Stimulated activated CD8-positive, alpha-beta memory T cell treated with anti-CD3 and anti-CD28 coated beads, Interleukin-2, amount 100 ng/mL, for 1 hour (primary cell): ENCODE measurements at regions not wholly inside any gene's neighbourhood (a gene's known extent, or its start where the extent isn't known, plus 50 kb on each side); places are given as distances from the start of the nearest gene placed in this dataset.
"Not testable (repeated sequence)": the region's sequence is repeated elsewhere in the genome, so short reads cannot be mapped to it uniquely, and the experiment has no call there.

Experiments used
- DNase-seq, 2 donors: peaks; one replicate each; pipeline ENCODE4 v3.0.0-alpha.2; 2020; ENCODE audit warnings: low read depth in 2 of 2

DNA sequence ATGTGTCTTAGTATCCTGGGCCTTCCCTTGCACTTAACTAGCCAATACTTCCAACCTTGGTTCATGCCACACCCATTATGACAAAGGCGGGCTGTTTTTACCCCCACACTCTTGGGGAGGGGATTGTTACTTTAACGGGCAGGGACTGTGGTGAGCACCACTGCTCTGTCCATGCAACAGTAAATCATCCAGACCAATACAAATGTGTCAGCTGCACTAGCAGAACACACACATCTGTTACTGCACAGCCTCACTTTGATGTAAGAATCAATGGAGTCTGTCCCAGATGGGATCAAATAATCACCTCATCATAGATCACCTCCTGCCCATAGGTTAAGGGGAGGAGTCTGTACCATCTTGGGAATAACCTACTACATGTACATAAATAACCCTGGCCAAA lies 58.1 kb downstream of the NPAP1 start:
- no peak for DNase-seq

DNA sequence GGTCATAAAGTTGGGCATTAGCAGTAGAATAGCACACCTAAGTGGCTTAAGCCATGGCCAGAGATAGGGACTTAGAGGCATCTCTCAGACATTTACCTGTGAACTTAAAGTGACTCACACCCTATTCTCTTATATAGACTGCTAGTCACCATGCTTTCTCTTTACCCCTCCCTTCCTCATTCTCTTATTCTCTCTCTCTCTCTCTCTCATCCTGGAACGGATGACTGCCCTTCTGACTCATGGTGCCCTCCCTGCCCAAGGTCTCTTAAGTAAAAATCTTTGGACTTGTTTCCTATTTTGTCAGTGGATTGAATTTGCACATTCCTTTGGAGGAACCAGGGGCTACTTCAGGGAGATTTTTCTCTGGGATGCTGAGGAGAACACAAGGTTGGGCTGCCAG lies 58.8 kb downstream of the NPAP1 start:
- DNase-seq = no peak

- no peak for DNase-seq
These were observed 69.7 kb downstream of the NPAP1 start for GRCh38 chr15:24745290-24745689.

- DNase-seq = no peak
These were observed 70.5 kb downstream of the NPAP1 start for GRCh38 chr15:24746094-24746493.

- no peak for DNase-seq
These were observed 71.8 kb downstream of the NPAP1 start for GRCh38 chr15:24747376-24747775.

DNA sequence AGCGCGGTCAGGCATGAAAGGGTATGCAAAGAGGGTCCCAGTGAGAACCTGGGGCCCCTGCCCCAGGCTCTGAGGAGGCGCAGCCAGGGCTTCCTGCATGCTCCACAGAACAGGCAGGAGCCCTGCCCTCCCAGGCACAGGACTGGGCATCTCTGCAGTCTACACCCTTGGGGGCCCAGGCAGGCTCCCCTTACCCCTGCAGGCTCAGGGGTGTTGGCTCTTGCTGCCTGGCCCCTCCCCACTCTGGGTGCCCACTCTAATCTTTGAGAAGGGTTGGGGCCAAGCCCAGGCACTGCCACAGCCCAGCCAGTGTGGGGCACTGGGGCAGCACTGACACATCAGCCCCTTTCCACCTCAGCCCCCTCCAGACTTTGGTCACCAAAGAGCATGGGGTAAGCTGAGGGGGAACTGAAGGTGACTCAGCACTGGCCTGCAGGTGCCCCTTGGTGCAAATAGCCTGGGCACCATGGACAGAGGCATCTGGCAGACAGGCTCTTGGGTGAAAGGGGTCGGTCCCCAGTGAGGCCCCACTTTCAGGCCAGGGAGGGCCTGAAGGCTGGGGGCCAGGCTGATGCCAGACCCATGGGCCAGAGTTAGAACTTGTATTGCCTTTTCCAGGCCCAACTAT lies 73.4 kb downstream of the NPAP1 start:
- DNase-seq = no peak

DNA sequence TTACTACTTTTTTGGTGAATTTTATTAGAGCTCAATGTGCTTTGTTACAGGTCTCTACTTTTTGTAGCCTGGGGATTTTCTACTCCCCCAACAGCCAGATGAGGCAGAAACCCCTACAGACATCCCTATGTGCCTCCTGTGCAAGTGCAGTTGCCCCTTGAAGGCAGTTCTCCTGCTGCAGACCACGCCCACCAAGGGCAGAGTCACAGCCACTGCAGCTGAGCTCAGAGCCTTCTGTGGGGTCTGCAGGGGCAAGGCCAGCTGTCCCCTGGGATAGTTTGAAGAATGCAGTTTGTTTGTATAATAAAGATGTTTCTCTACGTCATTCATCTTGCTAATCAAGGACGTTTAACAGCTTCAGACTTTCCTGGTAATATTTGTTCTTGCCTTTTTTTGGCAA lies 76.8 kb downstream of the NPAP1 start:
- DNase-seq = no peak

DNA sequence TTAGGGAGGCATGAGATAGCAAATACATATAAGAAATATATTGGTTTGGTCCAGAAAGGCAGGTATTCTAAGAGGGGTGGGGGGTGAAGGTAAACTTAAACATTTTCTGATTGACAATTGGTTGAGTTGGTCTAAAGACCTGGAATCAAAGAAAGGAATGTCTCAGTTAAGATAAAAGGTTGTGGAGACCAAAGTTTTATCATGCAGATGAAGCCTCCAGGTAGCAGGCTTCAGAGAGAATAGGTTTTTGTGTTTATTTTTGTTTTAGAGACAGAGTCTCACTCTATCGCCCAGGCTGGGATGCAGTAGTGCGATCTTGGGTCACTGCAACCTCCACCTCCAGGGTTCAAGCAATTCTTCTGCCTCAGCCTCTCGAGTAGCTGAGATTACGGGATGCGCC lies 80.5 kb downstream of the NPAP1 start:
- no peak for DNase-seq

DNA sequence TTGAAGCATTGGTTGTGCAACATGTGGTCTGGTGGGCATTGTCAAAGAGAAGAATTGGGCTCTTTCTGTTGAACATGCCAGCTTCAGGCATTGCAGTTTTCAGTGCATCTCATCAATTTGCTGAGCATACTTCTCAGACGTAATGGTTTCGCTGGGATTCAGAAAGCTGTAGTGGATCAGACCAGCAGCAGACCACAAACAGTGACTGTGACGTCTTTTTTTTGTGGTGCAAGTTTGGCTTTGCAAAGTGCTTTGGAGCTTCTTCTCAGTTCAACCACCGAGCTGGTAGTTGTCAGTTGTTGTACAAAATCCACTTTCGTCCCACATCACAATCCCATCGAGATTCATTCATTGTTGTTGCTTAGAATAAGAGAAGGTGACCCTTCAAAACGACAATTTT lies 84.5 kb downstream of the NPAP1 start:
- no peak for DNase-seq

GRCh38 chr15:24761704-24762302 lies 86.2 kb downstream of the NPAP1 start:
- no peak for DNase-seq

DNA sequence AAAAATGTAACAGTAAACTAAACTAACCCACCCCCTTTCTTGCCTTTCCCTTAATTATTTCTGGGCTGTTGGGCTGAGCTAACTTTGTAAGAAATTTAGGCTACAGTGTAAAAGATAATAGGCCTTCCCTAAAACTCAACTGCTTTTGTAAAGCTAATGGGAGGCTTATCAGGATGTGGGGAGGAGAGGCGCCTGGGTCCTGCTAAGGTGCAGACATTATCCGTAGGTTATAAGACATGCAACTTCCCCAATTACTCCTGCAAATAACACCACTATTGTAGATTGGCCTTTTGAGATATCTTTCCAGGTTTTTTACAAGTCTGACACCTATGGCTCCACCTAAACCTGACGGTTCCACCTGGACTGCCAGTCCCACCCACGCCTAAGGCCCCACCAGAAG lies 88.3 kb downstream of the NPAP1 start:
- no peak for DNase-seq

GRCh38 chr15:24764375-24765171 lies 89.0 kb downstream of the NPAP1 start:
- no peak for DNase-seq

DNA sequence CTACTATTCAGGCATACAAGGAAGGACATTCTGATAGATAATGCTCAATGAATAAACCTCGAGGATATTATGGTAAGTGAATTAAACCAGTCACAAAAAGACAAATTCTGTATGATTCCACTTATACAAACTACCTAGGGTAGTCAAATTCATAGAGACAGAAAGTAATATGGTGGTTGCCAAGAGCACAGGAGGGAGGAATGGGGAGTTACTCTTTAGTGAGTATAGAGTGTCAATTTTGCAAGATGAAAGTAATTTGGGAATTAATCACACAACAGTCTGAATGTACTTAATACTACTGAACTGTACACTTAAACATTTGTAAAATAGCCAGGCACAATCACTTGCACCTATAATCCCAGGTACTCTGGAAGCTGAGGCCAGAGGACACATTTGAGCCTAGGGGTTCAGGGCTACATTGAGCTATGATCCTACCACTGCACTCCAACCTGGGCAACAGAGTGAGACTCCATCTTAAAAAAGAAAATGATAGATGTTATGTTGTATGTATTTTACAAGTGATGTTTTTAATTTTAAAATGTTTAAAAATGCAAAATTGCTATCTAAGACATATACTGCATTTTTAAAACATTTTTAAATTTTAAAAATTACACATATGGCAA lies 91.0 kb downstream of the NPAP1 start:
- no peak for DNase-seq

GRCh38 chr15:24772266-24772665 lies 96.7 kb downstream of the NPAP1 start:
- no peak for DNase-seq

DNA sequence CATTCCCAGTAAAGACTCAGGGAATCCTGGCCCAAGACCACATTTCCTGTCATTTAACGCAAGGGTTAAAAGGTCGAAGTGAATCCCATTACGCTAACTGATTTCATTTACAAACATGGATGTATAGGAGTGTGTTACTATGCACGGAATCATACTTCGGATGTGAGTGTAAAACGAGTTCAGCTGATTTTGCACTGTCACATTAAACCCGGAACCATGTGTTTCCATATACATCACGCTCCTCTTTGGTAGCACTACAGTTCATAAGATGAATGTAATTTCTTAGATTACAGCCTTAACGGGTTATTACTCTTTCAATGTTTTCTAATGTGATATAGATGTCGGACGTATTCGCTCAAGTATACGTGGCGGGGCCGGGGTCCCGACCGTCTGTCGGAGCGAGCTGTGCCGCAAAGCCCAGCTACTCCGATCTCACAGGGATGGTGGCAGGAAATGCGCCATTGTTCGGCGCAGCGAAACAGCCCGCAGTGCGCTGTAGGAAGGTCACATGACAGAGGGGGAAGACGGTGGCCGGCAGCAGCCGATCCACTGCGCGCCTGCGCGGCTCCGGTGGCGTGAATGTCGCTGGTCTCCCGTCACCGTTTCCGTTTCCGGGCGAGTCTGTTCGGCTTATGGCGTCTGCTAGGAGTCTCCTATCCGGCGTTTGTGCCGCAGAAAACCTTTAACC lies 97.3 kb downstream of the NPAP1 start:
- DNase-seq = peak; percentile 12 to 29

DNA sequence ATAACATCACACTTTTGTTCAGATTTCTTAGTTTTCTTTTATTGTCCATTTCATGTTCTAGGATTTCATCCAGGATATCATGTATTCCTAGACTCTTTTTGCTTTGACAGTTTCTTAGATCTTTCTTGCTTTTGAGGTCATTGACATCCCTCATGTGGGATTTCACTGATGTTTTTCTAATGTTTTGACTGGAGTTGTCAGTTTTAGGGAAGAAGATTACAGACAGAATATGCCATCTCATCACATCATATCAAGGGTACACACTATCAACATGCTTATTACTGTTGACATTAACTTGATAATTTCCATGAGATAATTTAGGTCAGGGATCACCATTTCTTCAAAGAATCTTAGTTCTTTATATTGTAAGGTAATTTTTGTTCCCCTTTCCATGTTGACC lies 101.7 kb downstream of the NPAP1 start:
- DNase-seq = no peak

DNA sequence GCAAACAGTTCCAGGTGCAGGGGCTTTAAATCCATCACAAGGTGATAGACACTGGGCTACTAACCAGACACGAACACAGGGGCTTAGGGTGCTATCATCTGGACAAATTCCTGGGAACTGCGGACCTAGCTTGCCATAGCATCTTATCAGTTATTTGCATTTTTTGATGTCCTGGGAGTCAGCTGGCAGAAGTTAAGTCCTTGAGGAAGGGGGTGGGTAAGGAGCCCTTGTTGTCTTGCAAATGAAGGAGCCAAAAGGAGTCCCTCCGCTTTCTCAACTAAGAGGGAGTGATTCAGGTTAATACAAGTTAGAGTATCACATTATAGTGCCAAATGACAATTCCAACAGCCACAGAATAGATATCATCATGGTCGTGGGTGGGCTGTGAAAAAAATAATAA lies 108.9 kb downstream of the NPAP1 start:
- no peak for DNase-seq

DNA sequence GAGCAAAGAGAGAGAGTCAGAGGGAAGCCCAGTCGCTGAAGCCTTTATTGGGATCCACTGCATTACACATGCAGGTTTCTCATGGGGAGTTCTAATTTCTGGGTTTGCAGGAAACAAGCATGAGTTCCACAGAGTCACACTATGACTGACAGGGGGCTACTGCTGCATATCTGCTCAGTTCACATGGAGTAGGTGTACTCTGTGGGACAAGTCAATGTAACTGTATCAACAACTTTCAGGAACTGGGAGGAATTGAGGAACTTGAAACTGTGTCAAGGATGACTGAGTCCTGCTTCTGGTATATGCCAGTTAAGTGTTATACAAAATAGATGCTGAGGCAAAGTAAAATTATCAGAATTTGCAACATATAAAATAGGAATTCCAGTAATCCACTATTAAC lies 110.8 kb downstream of the NPAP1 start:
- no peak for DNase-seq

DNA sequence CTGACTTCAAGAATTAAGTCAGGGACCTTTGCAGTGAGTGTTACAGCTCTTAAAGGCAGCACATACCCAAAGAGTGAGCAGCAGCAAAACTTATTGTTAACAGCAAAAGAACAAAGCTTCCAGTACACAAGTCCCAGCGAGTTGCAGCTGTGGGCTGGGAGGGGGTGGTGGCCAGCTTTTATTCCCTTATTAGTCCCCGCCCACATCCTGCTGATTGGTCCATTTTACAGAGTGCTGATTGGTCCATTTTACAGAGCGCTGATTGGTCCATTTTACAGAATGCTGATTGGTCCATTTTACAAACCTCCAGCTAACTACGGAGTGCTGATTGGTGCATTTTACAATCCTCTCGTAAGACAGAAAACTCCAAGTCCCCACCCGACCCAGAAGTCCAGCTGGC lies 127.0 kb downstream of the NPAP1 start:
- DNase-seq = not testable (repeated sequence)

GRCh38 chr15:24819680-24820079 lies 135.1 kb upstream of the SNRPN start:
- DNase-seq = no peak

DNA sequence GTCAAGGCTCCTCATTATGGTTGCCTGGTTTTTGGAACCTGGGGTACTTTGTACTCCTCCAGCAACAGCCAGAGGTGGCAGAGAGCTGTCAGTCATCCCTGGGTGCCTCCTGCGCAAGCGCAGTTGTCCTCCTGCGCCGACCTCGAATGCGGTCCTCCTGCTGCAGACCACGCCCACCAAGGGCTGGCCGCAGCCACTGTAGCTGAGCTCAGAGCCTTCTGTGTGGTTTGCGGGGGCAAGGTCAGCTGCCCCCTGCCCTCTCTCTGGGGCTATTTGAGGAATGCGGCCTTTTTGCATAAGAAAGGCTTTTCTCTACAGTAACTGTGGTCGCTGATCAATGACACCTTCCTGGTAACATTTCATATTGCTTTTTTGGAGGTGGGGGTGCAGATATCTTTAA lies 131.3 kb upstream of the SNRPN start:
- DNase-seq = no peak

DNA sequence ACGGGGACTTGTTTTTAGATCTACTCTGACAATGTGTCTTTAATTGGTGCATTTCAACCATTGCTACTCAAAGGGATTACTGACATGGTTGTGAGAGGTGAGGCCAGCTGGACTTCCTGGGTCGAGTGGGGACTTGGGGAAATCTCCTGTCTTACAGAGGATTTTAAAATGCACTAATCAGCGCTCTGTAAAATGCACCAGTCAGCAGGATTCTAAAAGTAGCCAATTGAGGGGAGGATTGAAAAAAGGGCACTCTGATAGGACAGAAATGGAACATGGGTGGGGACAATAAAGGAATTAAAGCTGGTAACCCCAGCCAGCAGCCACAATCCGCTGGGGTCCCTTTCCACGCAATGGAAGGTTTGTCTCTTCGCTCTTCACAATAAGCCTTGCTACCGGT lies 122.5 kb upstream of the SNRPN start:
- no peak for DNase-seq
